Spinal cord (tissue), 9 donors: ENCODE measurements at regions not wholly inside any gene's neighbourhood (a gene's known extent, or its start where the extent isn't known, plus 50 kb on each side); places are given as distances from the start of the nearest gene placed in this dataset.

Experiments used
- DNase-seq, 6 donors: peaks; one replicate each; pipeline versions ENCODE4 v3.0.0 to v3.0.0-alpha.2; 2013 to 2015; ENCODE audit warnings: low spot score in 6 of 6, low read depth in 4 of 6
- H3K27ac ChIP-seq: one replicate; pipeline ENCODE4 v1.5.1; 2013; ENCODE audit warnings: low read depth, low read length, control low read depth
- H3K27me3 ChIP-seq: one replicate; pipeline ENCODE4 v1.6.1; 2013; ENCODE audit warnings: low read length; ENCODE audit not compliant: control insufficient read depth, insufficient read depth
- H3K36me3 ChIP-seq: one replicate; pipeline ENCODE4 v1.6.1; 2013; ENCODE audit warnings: low read length; ENCODE audit not compliant: control insufficient read depth, insufficient read depth
- H3K4me1 ChIP-seq: one replicate; pipeline ENCODE4 v1.6.1; 2013; ENCODE audit warnings: low read length; ENCODE audit not compliant: control insufficient read depth, insufficient read depth
- H3K4me3 ChIP-seq: one replicate; pipeline ENCODE4 v1.5.1; 2013; ENCODE audit warnings: low read depth, low read length, control low read depth
- H3K9me3 ChIP-seq: one replicate; pipeline ENCODE4 v1.6.1; 2013; ENCODE audit warnings: low read length; ENCODE audit not compliant: control insufficient read depth, insufficient read depth
- WGBS: methylation state at CpG from one replicate; pipeline ENCODE4 v1.1.5; 2013; ENCODE audit warnings: missing lambda C conversion rate; ENCODE audit not compliant: insufficient coverage; 5-methylcytosine and 5-hydroxymethylcytosine counted together
- donor health status: healthy.

GRCh38 chr9:118871531-118871930 is 497.7 kb downstream of the BRINP1 start:
- H3K27ac ChIP-seq: no peak overlapping the region
- H3K9me3 ChIP-seq: no peaks in the 10 kb centered on the region
- H3K4me3 ChIP-seq: no peak overlapping the region
- no peaks in the 10 kb centered on the region for H3K36me3 ChIP-seq
- WGBS: no CpG with 5 or more reads among the region's 6 CpGs
- H3K4me1 ChIP-seq: no peaks in the 10 kb centered on the region
- no peaks in the 10 kb centered on the region for H3K27me3 ChIP-seq
- DNase-seq: no peak

GRCh38 chr9:118882684-118883083 is 486.6 kb downstream of the BRINP1 start:
- no CpG with 5 or more reads among the region's 4 CpGs for WGBS
- Histone ChIP-seq H3K27me3 (no peaks in the 10 kb centered on the region), H3K36me3 (no peaks in the 10 kb centered on the region), H3K9me3 (no peaks in the 10 kb centered on the region), H3K27ac (no peak overlapping the region), H3K4me1 (no peaks in the 10 kb centered on the region), H3K4me3 (no peak overlapping the region)
- no peak for DNase-seq

GRCh38 chr9:118883411-118883810 is 485.8 kb downstream of the BRINP1 start:
- Histone ChIP-seq H3K4me1 (no peaks in the 10 kb centered on the region), H3K27ac (no peak overlapping the region), H3K4me3 (no peak overlapping the region), H3K9me3 (no peaks in the 10 kb centered on the region), H3K36me3 (no peaks in the 10 kb centered on the region), H3K27me3 (no peaks in the 10 kb centered on the region)
- peak in 2 of 6 donors; percentile 5 to 16 for DNase-seq
- no CpG with 5 or more reads among the region's 2 CpGs for WGBS

GRCh38 chr9:118891213-118891612 is 478.0 kb downstream of the BRINP1 start:
- H3K9me3 ChIP-seq: no peaks in the 10 kb centered on the region
- H3K36me3 ChIP-seq: no peaks in the 10 kb centered on the region
- H3K27ac ChIP-seq: no peak overlapping the region
- no peaks in the 10 kb centered on the region for H3K27me3 ChIP-seq
- H3K4me3 ChIP-seq: no peak overlapping the region
- peak in 1 of 6 donors; percentile 17 for DNase-seq
- 47% methylated on average over 2 of the region's 6 CpGs for WGBS
- peaks cover 1% of the 10 kb centered on the region for H3K4me1 ChIP-seq

GRCh38 chr9:118896324-118897000 is 472.8 kb downstream of the BRINP1 start:
- Histone ChIP-seq H3K4me1 (peaks cover 4% of the 10 kb centered on the region), H3K36me3 (no peaks in the 10 kb centered on the region), H3K9me3 (no peaks in the 10 kb centered on the region), H3K27me3 (no peaks in the 10 kb centered on the region), H3K27ac (no peak overlapping the region), H3K4me3 (no peak overlapping the region)
- 17% methylated on average over 3 of the region's 4 CpGs for WGBS
- DNase-seq: peak in 5 of 6 donors; percentile 33 to 96 (median 52)

- Histone ChIP-seq H3K4me3 (no peak overlapping the region), H3K27ac (no peak overlapping the region), H3K9me3 (no peaks in the 10 kb centered on the region), H3K27me3 (no peaks in the 10 kb centered on the region), H3K36me3 (no peaks in the 10 kb centered on the region), H3K4me1 (no peaks in the 10 kb centered on the region)
- DNase-seq: no peak
These were observed 451.1 kb downstream of the BRINP1 start for GRCh38 chr9:118918180-118918579.

- Histone ChIP-seq H3K36me3 (no peaks in the 10 kb centered on the region), H3K4me3 (no peak overlapping the region), H3K27me3 (no peaks in the 10 kb centered on the region), H3K9me3 (no peaks in the 10 kb centered on the region), H3K27ac (no peak overlapping the region), H3K4me1 (no peaks in the 10 kb centered on the region)
- WGBS: 15% methylated on average over 2 of the region's 2 CpGs
- DNase-seq: peak in 1 of 6 donors; percentile 19
These were observed 440.5 kb downstream of the BRINP1 start for GRCh38 chr9:118928722-118929121.

GRCh38 chr9:118929287-118929686 is 439.9 kb downstream of the BRINP1 start:
- Histone ChIP-seq H3K27me3 (no peaks in the 10 kb centered on the region), H3K9me3 (no peaks in the 10 kb centered on the region), H3K4me1 (no peaks in the 10 kb centered on the region), H3K27ac (no peak overlapping the region), H3K36me3 (no peaks in the 10 kb centered on the region), H3K4me3 (no peak overlapping the region)
- WGBS: no CpG with 5 or more reads among the region's 2 CpGs
- DNase-seq: no peak

GRCh38 chr9:118931941-118932340 is 437.3 kb downstream of the BRINP1 start:
- no peak for DNase-seq
- no CpG with 5 or more reads among the region's 1 CpG for WGBS
- no peaks in the 10 kb centered on the region for H3K4me1 ChIP-seq

GRCh38 chr9:118938581-118938980 is 430.7 kb downstream of the BRINP1 start:
- Histone ChIP-seq H3K9me3 (no peaks in the 10 kb centered on the region), H3K4me3 (no peak overlapping the region), H3K36me3 (no peaks in the 10 kb centered on the region), H3K27ac (no peak overlapping the region), H3K4me1 (no peaks in the 10 kb centered on the region), H3K27me3 (no peaks in the 10 kb centered on the region)
- DNase-seq: no peak

More at GRCh38 chr9:118931941-118932340, 437.3 kb downstream of the BRINP1 start:
- no peak overlapping the region for H3K27ac ChIP-seq
- H3K27me3 ChIP-seq: no peaks in the 10 kb centered on the region
- H3K36me3 ChIP-seq: no peaks in the 10 kb centered on the region
- no peaks in the 10 kb centered on the region for H3K9me3 ChIP-seq
- no peak overlapping the region for H3K4me3 ChIP-seq
